Jurkat, Clone E6-1 (cell line): ENCODE measurements at regions not wholly inside any gene's neighbourhood (a gene's known extent, or its start where the extent isn't known, plus 50 kb on each side); places are given as distances from the start of the nearest gene placed in this dataset.

ENCODE experiments used
- DNase-seq: peaks from one replicate; pipeline ENCODE4 v3.0.0-alpha.2; 2011; ENCODE audit warnings: low read depth, low spot score
- H3K4me3 ChIP-seq: 2 replicates; pipeline ENCODE4 v1.5.1; 2011; ENCODE audit warnings: mild to moderate bottlenecking, low read length, control low read depth, moderate library complexity

DNA sequence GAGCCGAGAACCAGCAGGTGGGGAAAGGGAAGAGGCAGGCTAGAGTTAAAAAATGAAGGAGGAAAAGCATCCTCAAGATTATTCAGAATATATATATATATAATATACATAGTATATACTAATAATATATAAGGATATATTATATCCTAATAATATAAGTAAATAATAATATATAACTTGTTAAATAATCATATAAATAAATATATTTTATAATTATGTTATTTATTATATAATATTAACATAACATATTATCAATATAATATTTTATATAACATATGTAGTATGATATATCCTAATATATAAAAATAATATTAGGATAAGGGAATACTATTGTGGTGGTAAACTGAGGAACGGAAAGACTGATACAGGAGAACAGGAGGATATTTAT, 171.8 kb downstream of the TRIM27 start:
- no peak for DNase-seq
- no peak overlapping the region for H3K4me3 ChIP-seq

DNA sequence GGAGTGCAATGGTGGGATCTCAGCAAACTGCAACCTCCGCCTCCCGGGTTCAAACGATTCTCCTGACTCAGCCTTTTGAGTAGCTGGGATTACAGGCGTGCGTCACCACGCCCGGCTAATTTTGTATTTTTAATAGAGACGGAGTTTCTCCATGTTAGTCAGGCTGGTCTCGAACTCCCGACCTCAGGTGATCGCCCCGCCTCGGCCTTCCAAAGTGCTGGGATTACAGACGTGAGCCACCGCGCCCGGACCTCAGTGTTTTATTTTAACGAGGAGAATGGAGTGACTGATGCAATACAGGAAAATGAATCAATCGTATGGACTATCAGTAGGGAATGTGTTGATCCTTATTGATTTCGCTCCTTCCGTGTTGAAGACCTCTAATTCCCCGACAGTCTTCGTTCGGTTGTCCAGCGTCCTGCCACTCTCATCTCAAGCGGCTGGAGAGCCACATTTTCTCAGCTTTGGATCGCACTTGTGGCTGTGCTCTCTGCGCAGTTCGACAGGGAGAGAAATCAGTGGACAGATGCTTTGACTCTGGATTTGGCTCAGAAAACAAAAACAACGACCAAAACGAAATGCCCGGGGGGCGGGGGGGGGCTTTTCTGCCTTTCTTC, 166.2 kb downstream of the TRIM27 start:
- no peak overlapping the region for H3K4me3 ChIP-seq

DNA sequence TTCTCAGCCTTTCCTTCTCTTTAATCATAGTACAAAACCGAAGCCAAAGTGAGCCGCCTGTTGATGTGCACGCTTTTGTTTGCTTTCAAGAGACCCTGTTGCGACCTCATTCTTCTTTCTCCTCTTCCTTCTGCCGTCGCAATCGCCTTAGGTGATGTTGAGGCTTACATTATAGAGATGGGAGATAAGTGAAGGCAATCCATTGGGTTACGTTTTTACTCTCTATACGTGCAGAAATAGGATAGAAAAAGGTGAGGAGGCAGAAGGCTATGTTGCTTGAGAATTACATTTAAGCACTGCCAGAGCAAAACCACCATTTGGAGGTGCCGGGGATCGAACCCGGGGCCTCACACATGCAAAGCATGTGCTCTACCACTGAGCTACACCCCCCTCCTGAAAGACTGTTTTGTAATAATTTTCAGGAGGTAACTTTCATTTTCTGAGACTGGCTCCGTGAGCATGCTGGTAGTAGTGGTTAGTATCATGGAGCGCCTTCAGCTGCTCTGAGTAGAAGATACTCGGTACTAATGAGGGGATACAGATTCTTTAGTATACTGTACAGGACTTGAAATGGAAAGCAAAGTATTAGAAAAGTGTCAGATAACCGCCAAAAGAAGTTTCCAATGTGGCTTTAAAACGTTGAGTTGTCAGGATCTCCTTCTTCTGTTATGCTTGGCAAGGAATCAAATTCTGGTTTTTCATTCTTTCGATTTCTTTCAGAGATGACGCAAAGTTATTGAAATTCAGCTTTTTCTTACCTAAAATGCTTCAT, 165.6 kb downstream of the TRIM27 start:
- DNase-seq = peak; percentile 51
- peak overlapping the region; percentile 33 for H3K4me3 ChIP-seq

More for the DNA sequence above, 166.2 kb downstream of the TRIM27 start:
- DNase-seq = no peak

DNA sequence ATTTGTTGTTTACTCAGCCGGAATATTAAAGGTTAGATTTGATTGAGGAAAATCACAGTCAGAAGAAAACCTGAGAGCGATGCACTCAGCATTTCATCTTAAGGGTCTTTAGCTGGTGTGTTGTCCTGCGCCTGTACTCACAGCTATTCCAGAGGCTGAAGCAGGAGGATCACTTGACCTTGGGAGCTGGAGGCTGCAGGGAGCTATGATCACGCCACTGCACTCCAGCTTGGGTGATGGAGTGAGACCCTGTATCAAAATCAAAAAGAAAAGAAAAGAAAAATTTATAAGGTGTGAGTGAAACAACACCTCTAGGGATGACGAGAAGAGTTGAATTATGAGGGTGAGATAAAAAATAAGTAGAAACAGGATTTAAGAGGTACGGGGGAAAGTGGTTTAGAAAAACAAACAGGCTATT, 165.0 kb downstream of the TRIM27 start:
- no peak for DNase-seq
- H3K4me3 ChIP-seq = peak overlapping the region; percentile 33; the same call in 1 of the 2 replicates

DNA sequence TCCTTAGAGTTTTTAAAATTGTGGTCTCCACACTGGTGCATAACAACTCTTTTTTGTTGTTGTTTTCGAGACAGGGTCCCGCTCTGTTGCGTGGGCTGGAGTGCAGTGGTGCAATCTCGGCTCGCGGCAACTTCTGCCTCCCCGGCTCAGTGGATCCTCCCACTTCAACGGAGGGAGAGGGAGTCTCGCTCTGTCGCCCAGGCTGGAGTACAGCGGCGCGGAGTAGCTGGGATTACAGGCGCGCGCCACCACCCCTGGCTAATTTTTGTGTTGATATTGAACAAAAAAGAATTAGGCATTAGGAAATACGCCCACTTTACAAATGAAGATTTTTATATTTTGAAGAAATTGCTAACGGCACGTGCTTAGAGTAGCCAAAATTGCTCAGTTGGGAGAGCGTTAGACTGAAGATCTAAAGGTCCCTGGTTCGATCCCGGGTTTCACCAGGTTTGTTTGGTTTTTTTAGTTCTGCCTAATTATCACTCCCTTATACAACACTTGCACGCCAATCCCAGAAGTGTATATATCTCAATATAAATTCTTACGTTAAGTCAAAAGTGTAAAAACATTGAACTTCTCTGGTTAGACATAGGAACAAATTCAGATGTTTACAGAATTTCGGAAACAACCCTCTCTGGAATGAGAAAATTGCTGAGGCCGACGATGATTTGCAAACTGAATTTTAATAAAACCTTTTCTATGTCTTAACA, 159.6 kb downstream of the TRIM27 start:
- no peak for DNase-seq
- no peak overlapping the region for H3K4me3 ChIP-seq

DNA sequence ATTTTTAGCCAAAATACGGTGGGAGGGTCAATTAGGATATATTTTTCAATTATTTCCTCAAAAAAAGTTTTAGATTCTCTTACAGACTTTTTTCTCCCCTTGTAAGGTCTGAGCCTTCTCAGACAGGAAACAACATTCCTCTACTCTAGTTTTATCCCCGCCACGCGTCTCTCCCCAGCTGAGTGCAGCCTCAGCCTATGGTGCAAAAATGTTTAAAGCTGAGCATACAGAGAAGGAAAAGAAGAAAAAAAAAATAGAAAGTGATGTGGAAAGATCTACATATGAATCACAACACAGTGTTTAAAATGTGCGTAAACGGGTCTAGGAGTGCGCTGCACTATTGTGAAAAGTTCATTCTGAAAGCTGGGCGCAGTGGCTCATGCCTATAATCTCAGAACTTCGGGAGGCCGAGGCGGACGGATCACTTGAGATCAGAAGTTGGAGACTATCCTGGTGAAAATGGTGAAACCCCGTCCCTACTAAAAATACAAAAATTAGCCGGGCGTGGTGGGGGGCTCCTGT, 159.0 kb downstream of the TRIM27 start:
- DNase-seq = no peak
- H3K4me3 ChIP-seq = no peak overlapping the region

DNA sequence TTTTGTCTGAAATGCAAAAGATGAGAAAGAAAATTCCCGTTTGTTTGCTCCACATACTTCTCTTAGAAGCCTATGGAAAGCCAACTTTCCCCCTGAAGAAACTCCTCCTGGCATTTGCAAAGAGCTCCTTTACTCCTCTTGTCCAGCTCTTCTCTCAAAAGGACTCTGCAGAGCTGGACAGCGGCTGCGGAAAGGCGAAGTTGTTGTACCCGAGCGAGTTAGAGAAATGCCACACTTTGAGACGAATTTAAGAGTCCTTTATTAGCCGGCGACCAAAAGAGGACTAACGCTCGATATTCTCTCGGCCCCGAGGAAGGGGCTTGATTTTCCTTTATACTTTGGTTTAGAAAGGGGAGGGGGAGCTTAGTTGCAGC, 157.8 kb downstream of the TRIM27 start:
- H3K4me3 ChIP-seq = no peak overlapping the region
- no peak for DNase-seq

DNA sequence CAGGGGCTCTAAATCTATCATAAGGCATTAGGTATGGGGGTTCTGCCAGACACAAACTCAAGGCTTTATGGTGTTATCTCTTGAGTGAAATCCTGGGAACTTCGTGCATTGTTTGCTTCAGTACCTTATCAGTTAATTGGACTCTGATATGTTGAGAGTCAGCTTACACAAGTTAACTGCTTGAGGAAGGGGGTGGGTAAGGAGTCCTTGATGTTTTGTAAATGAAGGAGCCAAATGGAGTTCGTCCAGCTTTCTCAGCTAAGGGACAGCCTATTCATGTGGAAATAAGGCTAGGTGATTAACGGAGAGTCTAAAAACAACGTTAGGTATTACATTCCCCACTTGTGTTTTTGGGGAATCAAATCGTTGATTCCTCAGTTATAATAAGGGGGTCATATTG, 157.4 kb downstream of the TRIM27 start:
- no peak for DNase-seq
- no peak overlapping the region for H3K4me3 ChIP-seq

DNA sequence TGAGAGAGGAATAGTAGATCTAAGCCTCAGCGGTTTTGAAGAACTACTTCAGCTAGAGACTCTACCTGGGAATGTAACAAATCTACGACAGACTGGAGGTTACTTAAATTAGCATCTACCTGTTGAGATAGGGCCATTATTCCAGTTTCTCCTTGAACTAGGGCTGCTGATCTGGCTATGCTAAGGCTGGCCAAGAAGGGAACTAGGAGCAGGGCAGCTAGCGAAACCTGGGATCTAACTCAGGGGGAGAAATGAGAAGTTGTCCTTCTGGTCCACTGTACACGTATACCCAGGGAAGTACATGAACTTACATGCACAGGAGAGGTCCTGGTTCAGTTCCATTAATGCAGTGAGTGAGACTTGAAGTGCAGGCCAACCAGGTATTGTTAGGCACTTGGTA, 156.7 kb downstream of the TRIM27 start:
- no peak for DNase-seq
- H3K4me3 ChIP-seq = no peak overlapping the region

DNA sequence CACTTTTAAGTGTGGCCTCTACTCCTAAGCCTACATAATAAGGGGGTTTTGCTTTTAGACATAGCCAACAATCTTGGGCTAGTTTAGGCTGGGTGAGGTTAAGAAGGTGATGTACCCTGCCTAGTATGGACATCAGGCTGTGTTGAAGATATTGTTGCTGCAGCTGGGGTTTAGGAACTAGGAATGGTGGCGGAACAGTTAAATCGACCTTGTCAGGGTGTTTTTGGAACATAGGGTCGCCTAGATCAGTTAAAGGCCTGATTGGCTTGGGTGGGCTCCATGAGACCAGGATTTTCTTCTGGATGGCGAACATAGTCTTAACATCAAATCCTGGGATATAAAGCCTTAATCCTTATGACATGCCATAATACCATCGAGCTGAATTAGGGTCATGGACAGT, 156.1 kb downstream of the TRIM27 start:
- no peak overlapping the region for H3K4me3 ChIP-seq
- DNase-seq = no peak

DNA sequence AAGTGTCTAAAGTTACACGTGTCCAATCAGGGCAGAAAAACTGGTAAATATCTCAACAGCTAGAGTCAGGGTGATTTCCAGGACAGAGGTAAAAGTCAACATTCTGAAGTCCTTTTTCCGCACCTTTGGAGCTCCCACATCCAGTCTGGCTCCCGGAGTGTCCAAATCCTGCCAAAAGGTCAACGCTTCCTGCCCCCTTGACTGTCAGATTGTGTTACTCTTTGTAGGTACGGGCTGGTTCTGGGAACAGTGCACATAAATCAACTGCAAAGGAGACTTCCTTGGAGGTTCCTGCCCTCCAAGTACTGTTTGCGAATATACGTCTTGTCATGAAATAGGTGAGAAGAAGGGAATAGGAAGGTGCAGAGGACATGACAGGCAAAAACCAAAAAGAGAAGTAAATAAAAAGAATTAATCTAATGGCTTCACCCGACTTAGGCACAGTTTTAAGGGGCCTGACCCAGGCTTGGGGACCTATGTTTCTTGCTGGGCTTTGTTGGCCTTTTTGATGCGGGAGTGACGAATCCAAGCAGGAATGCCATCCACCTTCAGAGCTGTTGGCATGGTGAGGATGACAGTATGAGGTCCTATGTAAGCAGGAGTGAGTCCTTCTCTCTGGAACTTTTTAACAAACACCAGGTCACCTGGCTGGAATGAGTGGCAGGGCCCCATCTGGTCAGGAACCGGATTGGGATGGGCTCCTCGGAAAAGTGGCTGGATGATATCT, 155.4 kb downstream of the TRIM27 start:
- no peak overlapping the region for H3K4me3 ChIP-seq
- DNase-seq = no peak

DNA sequence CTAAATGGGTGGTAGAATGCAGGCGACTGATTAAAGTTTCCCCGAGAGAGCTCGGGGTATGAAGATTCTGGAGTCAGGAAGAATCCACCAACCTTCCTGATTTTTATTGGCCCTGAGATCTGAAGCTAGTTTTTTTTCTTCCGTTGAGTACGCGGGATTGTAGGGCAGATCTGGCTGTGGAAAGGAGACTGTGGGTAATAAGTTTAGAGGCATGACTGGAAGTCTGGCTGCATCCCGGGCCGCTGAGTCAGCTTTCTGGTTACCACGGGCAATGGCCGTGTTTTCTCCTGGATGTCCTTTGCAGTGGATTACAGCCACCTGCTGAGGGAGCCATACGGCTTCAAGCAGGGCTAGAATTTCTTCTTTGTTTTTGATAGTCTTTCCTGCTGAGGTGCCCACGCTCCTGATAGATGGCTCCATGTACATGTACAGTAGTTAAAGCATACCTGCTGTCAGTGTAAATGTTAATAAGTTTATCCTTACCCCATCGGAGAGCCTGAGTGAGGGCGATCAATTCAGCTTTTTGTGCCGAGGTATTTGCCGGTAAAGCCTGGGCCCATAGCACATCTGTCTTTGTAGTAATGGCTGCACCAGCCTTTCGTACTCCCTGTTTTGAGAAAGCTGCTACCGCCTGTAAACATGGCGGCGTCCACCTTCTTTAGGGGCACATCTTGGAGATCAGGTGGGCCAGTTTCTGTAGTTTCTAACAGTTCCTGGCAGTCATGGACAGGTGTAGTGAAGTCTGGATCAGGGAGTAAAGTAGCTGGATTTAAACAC, 154.0 kb downstream of the TRIM27 start:
- no peak overlapping the region for H3K4me3 ChIP-seq
- DNase-seq = no peak

DNA sequence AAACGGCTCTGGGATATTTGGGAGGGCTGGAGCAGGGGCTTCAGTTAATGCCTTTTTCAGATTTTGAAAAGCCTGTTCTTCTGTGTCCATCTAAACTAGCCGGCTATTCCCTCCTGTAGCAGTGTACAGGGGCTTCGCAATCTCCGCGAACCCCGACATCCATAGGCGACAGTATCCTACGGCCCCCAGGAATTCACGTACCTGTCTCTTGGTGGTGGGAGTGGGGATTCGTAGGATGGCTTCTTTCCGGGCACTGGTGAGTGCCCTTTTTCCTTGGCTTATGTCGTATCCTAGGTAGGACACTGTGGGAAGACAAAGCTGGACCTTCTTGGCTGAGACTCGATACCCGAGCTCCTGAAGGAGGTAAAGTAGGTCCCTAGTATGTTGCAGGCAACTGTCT, 153.1 kb downstream of the TRIM27 start:
- H3K4me3 ChIP-seq = no peak overlapping the region
- DNase-seq = no peak

DNA sequence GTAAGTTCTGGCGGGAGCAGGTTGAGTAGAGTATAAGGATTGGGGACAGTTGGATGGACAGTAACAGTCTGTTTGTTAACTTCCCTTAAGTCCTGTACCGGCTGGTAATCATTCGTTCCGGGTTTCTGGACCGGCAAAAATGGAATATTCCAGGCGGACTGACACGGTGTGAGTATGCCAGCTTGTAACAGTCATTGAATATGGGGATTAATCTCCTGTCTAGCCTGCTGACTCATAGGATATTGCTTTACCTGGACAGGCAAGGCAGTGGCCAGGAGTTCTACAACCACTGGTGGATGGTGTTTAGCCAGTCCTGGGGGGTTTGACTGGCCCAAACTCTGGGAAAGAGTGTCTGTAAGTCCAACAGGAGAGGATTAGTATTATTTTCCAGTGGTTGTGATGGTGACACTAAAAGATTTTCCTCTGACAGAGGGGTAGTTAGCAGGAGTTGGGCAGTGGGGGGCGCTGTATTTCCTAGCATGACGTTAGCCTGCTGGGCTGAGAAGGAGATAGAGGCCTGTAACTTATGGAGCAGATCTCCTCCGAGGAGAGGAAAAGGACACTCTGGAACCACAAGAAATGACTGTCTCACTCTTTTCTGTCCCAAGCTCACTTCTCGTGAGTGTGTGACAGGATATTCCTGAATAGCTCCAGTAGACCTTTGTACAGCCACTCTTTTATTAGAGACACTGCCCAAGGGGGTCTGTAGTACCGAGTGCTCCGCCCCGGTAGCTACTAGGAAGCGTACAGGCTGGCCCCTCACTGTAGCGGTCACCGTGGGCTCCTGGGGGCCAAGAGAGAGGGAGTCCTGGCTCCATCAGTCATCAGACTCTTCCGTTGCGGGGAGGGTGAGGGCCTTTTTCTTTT, 152.2 kb downstream of the TRIM27 start:
- no peak for DNase-seq
- H3K4me3 ChIP-seq = no peak overlapping the region

DNA sequence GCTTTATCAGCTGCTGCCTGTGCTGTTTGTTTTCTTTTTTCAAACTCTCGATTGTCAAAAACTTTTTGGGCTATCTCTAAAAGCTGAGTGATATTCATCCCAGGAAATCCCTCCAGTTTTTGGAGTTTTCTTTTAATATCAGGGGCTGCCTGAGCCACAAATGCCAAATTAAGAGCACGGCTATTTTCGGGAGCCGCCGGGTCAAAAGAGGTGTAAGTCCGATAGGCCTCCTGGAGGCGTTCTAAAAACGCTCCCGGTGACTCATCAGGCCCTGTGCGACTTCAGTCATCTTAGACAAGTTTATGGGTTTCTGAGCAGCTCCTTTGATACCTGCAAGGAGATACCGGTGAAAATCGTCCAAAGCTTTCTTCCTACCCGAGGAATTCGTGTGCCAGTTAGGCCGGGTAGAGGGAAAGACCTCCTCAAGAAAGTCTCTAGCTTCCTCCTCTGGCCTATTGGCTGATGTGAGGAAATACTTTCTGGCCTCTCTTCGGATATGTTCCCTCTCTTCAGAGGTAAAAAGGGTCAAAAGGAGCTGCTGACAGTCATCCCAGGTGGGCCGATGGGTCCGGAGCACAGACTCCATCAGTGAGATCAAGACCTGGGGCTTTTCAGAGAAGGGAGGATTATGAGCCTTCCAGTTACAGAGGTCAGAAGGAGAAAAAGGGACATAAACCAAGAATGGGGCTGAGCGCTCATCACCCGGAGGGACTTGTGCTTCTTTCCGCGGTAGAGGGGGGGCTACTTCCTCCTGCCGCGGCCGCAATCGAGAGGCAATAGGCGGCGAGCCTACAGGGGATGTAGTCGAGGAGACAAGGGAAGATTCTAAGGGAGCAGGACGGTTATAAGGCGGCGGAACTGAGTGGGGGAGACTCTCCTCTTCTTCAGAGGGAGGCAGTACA, 151.1 kb downstream of the TRIM27 start:
- H3K4me3 ChIP-seq = no peak overlapping the region
- no peak for DNase-seq

DNA sequence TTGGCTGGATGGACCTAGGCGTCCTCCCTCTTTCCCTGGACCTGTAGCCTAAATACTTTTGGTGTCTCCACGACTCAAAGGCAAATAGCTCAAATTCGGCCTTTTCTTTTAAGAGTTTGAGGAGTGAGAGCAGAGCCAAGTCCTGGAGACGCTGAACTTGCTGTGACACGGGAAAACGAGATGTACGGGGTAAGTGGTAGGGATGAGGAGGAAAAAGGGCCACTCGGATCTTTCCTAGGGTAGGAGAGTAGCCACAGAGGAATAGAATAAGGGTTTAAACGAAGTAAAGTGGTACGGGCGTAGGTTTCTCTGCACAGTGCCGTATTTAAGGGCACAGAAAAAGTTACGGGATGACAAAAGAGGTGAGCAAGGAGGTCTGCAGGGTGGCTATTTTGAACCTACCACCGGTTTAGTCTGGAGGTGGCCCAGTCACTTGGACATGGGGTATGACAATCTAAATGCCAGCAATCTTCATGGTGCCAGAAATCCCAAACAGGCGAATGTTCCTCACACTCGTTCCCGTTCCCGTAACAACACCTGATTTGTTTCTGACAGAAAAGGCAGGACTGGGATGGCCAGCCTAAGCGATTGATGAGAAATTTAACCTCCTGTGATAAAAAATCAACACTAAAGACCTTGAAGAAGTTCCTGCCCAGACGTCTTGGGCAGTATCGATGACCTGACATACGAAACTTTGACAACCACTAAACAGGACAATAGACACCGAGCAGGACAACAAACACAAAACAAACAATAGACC, 149.3 kb downstream of the TRIM27 start:
- DNase-seq = no peak
- no peak overlapping the region for H3K4me3 ChIP-seq
